ENCODE measurements at regions not wholly inside any gene's neighbourhood (a gene's known extent, or its start where the extent isn't known, plus 50 kb on each side); places are given as distances from the start of the nearest gene placed in this dataset.

- no CpG with 5 or more reads among the region's 2 CpGs for WGBS (ENCODE audit: insufficient coverage)
- Mint-ChIP-seq H3K27ac (no peak overlapping the region), H3K4me1 (no peaks in the 10 kb centered on the region), H3K27me3 (no peaks in the 10 kb centered on the region), H3K9me3 (ENCODE audit: insufficient read depth) (no peaks in the 10 kb centered on the region), H3K4me3 (no peak overlapping the region)
- POLR2A ChIA-PET: no interaction called here
- Histone ChIP-seq H3K27me3 (replicated peaks in 1 of 4; ENCODE audit: control extremely low read depth in 1 of 4, control insufficient read depth in 3 of 4, insufficient read depth in 4 of 4, low read length in 3 of 4) (no peaks in the 10 kb centered on the region), H4K20me1 (ENCODE audit: control insufficient read depth, insufficient read depth, low read length, poor library complexity, severe bottlenecking) (no peaks in the 10 kb centered on the region), H3K4me2 (replicated peaks; ENCODE audit: low read depth, low read length, poor library complexity, severe bottlenecking) (no peak overlapping the region), H2AFZ (ENCODE audit: insufficient read depth, low read depth, low read length, poor library complexity, severe bottlenecking) (no peak overlapping the region), H3K9ac (ENCODE audit: low read length) (no peak overlapping the region), H3K4me3 (ENCODE audit: control extremely low read depth in 1 of 5, extremely low read depth in 1 of 5, insufficient read depth in 1 of 5, low read depth in 2 of 5, low read length in 4 of 5) (no peak overlapping the region), H3K27ac (ENCODE audit: low read length in 2 of 2) (no peak overlapping the region), H3K79me2 (ENCODE audit: control insufficient read depth, insufficient read depth, low read length) (no peaks in the 10 kb centered on the region), H3K4me1 (ENCODE audit: control insufficient read depth in 2 of 2, insufficient read depth in 2 of 2, low read length in 2 of 2) (no peaks in the 10 kb centered on the region), H3K36me3 (replicated peaks in 1 of 2; ENCODE audit: control extremely low read depth in 1 of 2, control insufficient read depth in 1 of 2, extremely low read depth in 1 of 2, insufficient read depth in 2 of 2, low read length in 1 of 2) (no peaks in the 10 kb centered on the region), H3K9me3 (ENCODE audit: control extremely low read depth in 1 of 3, control insufficient read depth in 2 of 3, insufficient read depth in 1 of 3, low read length in 2 of 3) (peaks cover 0 to 7% (median 0%) of the 10 kb centered on the region in 3 donors)
- CTCF ChIA-PET: no interaction called here
- no peak for TF ChIP-seq EZH2 (IDR thresholded peaks at IDR 0.05; ENCODE audit: borderline replicate concordance, insufficient read depth, low read depth, low read length, poor library complexity, severe bottlenecking)
- intact Hi-C loops (cut with micrococcal nuclease): no loop called here
- no peak for ATAC-seq (ENCODE audit: low read depth)
- DNase-seq: no peak
These were observed 803.6 kb downstream of the GLUD2 start for GRCh38 chrX:121851033-121851432.

- Histone ChIP-seq H3K36me3 (replicated peaks in 1 of 2; ENCODE audit: control extremely low read depth in 1 of 2, control insufficient read depth in 1 of 2, extremely low read depth in 1 of 2, insufficient read depth in 2 of 2, low read length in 1 of 2) (no peaks in the 10 kb centered on the region), H4K20me1 (ENCODE audit: control insufficient read depth, insufficient read depth, low read length, poor library complexity, severe bottlenecking) (no peaks in the 10 kb centered on the region), H3K9ac (ENCODE audit: low read length) (no peak overlapping the region), H3K79me2 (ENCODE audit: control insufficient read depth, insufficient read depth, low read length) (no peaks in the 10 kb centered on the region), H3K27me3 (replicated peaks in 1 of 4; ENCODE audit: control extremely low read depth in 1 of 4, control insufficient read depth in 3 of 4, insufficient read depth in 4 of 4, low read length in 3 of 4) (no peaks in the 10 kb centered on the region), H3K9me3 (ENCODE audit: control extremely low read depth in 1 of 3, control insufficient read depth in 2 of 3, insufficient read depth in 1 of 3, low read length in 2 of 3) (peaks cover 0 to 7% (median 0%) of the 10 kb centered on the region in 3 donors), H3K4me3 (ENCODE audit: control extremely low read depth in 1 of 5, extremely low read depth in 1 of 5, insufficient read depth in 1 of 5, low read depth in 2 of 5, low read length in 4 of 5) (no peak overlapping the region), H3K4me1 (ENCODE audit: control insufficient read depth in 2 of 2, insufficient read depth in 2 of 2, low read length in 2 of 2) (no peaks in the 10 kb centered on the region), H3K27ac (ENCODE audit: low read length in 2 of 2) (no peak overlapping the region), H2AFZ (ENCODE audit: insufficient read depth, low read depth, low read length, poor library complexity, severe bottlenecking) (no peak overlapping the region), H3K4me2 (replicated peaks; ENCODE audit: low read depth, low read length, poor library complexity, severe bottlenecking) (no peak overlapping the region)
- ATAC-seq (ENCODE audit: low read depth): no peak
- TF ChIP-seq CTCF (IDR thresholded peaks at IDR 0.05) (no peak), EZH2 (IDR thresholded peaks at IDR 0.05; ENCODE audit: borderline replicate concordance, insufficient read depth, low read depth, low read length, poor library complexity, severe bottlenecking) (no peak)
- intact Hi-C loops (cut with micrococcal nuclease): no loop called here
- 91% methylated on average over 22 of the region's 27 CpGs for WGBS (ENCODE audit: insufficient coverage)
- no peak overlapping the region for H3K27ac Mint-ChIP-seq
- DNase-seq: no peak
- POLR2A ChIA-PET: no interaction called here
- H3K27me3 Mint-ChIP-seq: no peaks in the 10 kb centered on the region
- CTCF ChIA-PET: no interaction called here
- H3K4me3 Mint-ChIP-seq: no peak overlapping the region
- H3K9me3 Mint-ChIP-seq (ENCODE audit: insufficient read depth): no peaks in the 10 kb centered on the region
- no peaks in the 10 kb centered on the region for H3K4me1 Mint-ChIP-seq
These were observed 806.6 kb downstream of the GLUD2 start for GRCh38 chrX:121853762-121854613.

Measured in B cell (primary cell).